ENCODE measurements at regions not wholly inside any gene's neighbourhood (a gene's known extent, or its start where the extent isn't known, plus 50 kb on each side); places are given as distances from the start of the nearest gene placed in this dataset.

GRCh38 chr2:217351378-217351777, 491.5 kb upstream of the TNP1 start:
- TF ChIP-seq EZH2 (IDR thresholded peaks at IDR 0.05; ENCODE audit: borderline replicate concordance, low read length) (no peak), CTCF (conservative IDR thresholded peaks at IDR 0.05 in 1 of 2, IDR thresholded peaks at IDR 0.05 in 1 of 2; ENCODE audit: extremely low read depth in 1 of 2, insufficient read depth in 1 of 2, low read depth in 1 of 2, low read length in 2 of 2) (no peak)
